ENCODE measurements at regions not wholly inside any gene's neighbourhood (a gene's known extent, or its start where the extent isn't known, plus 50 kb on each side); places are given as distances from the start of the nearest gene placed in this dataset.

GRCh38 chr9:126221480-126221879, 105.1 kb upstream of the MVB12B start:
- no peak for DNase-seq (ENCODE audit: low read depth in 3 of 3)

GRCh38 chr9:126222363-126222834, 104.2 kb upstream of the MVB12B start:
- DNase-seq (ENCODE audit: low read depth in 3 of 3), result no peak

GRCh38 chr9:126222835-126223431, 103.7 kb upstream of the MVB12B start:
- no peak for DNase-seq (ENCODE audit: low read depth in 3 of 3)

DNA sequence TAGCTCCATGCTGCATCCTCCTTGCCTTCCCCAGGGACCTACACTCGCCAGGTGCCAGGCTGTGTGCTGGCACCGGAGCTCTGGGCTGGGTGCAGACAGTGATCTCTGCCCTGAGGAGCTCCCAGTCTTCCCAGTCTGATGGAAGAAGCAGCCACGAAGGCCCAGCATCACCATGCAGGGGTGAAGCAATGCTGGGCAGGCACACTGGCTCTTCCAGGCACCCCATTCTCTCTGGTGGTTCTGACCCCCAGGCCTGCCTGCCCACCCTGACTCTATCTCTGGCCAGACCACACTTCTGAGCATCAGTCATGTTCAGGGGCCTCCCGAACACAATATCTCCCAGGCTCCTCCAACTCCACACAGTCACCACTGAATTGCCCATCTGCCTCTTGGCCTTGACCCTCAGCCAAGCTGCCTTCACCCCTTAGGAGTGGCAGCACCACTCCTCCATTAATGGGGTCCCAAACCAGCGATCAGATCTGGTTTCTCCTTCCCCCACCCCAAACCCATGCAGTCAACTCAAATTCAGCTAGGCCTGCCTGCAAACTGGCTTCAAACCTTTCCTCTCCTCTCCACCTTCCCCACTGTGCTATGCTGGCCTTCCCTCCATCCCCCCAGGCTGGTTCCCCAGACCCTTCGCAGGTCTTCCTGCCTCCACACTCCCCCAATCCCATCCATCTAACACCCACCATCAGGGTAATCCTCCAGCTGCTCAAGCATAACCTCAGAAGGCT, 102.7 kb upstream of the MVB12B start:
- DNase-seq (ENCODE audit: low read depth in 3 of 3), result no peak

GRCh38 chr9:126225611-126226609, 100.7 kb upstream of the MVB12B start:
- DNase-seq (ENCODE audit: low read depth in 3 of 3), result no peak

- DNase-seq (ENCODE audit: low read depth in 3 of 3), result no peak
Observed at GRCh38 chr9:126226991-126227936, 99.4 kb upstream of the MVB12B start.

GRCh38 chr9:126228111-126228780, 98.4 kb upstream of the MVB12B start:
- DNase-seq (ENCODE audit: low read depth in 3 of 3), result no peak

GRCh38 chr9:126228781-126229444, 97.7 kb upstream of the MVB12B start:
- DNase-seq (ENCODE audit: low read depth in 3 of 3), result peak; percentile 35 to 46 (median 40)

GRCh38 chr9:126229501-126229900, 97.1 kb upstream of the MVB12B start:
- no peak for DNase-seq (ENCODE audit: low read depth in 3 of 3)

- DNase-seq (ENCODE audit: low read depth in 3 of 3), result no peak
Observed at GRCh38 chr9:126230692-126231091, 95.9 kb upstream of the MVB12B start.

DNA sequence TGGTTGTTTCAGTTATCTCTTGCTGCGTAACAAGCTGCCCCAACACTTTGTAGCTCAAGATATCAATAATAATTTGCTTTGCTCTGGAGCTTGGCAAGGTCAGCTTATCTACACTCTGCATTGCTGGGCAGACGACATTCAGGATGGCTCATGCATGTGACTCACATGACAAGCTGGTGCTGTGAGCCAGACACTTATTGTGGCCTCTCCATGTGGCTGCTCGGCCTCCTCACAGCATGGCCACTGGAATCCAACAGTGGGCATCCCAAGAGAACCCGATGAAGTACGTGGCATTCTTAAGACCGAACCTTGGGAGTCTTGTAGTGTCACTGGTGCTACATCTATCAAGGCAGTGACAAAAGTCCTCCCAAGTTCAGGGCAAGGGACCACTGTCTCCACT, 94.2 kb upstream of the MVB12B start:
- no peak for DNase-seq (ENCODE audit: low read depth in 3 of 3)

- DNase-seq (ENCODE audit: low read depth in 3 of 3), result no peak
Observed at GRCh38 chr9:126233175-126233574, 93.5 kb upstream of the MVB12B start.

DNA sequence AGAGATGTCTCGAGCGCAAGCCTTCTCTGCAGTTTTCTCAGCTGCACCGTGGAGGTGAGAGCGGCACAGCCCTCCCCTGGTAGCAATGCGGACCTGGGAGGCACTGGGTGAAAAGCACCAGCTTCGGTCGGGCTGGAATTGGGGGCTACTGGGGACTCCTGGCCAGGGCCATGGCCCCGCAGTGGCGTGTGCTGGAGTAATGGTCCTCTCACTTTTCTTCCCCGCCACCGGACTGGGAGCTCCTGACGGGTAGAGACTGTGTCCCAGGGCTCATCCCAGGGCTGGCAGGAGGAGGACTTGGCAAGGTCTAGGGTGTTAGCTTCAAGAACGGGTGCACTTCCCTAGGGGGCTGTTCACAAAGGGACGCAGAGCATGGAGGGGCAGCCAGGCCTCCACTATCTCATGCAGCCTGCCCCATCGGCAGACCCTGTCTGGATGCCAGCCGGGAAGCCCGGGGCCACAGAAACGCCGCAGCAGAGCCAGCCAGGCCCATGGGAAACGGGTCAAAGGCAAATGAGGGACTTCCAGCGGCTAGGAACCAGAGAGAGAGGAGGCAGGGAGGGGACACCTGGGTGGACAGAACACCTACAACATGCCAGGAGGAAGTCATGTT, 92.6 kb upstream of the MVB12B start:
- no peak for DNase-seq (ENCODE audit: low read depth in 3 of 3)

GRCh38 chr9:126234681-126235335, 91.8 kb upstream of the MVB12B start:
- no peak for DNase-seq (ENCODE audit: low read depth in 3 of 3)

DNA sequence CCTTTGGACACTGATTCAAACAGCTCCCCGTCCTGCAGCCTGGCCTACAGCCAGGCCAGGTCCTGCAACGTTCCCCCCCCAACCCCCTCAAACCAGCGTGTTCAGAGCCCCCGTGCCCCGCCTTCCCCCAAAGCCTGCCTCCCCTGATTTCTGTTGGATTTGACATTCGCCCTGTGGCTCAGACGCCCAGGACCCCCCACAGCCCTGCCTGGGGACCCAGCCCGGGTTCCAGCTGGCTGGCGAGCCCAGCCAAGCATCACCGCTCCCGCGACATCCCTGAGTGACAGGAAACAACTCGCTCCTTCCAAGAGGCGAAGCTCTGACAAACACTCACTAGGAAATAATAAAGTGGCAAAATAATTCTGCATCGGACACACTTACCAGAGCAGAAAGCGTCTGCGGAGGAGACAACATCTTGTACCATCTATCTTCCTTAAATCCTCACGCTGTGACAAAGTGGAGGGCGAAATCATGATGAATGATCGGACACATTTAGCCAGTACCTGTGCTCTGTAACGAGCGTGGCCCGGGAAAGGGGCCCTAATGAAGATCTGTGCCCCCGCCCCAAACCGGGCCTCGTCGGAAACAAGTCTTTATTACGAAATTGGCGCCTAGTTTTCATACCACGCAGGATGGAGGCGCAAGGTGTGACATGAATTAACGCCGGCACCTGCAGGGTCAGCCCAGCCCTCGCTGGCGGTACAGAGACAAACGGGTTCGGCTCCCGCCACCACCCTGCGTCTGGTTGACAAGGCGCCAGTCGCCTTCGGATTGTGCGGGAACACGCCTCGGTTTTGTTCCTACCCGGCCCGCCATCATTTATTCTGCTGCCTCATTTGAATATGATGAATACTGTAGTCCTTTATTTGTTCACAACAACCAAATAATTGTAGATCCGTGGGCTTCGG, 91.0 kb upstream of the MVB12B start:
- DNase-seq (ENCODE audit: low read depth in 3 of 3), result no peak

DNA sequence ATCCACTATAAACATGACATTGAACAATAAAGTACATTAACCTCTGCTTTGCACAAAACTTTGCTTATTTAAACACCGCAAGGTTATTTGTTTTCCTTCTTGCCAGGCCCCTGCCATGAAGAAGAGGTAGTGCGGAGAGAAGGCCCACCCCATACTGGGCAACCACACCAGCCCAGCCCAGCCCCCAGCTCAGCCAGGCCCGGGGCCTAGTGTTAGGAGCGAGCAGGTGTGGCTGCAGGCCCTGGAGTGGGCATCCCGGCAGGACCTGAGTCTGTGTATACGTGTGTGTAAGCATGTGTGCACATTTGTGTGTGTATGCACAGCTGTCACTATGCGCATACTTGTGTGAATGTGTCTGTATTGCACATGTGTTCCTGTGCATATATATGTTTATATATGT, 90.4 kb upstream of the MVB12B start:
- DNase-seq (ENCODE audit: low read depth in 3 of 3), result no peak

DNA sequence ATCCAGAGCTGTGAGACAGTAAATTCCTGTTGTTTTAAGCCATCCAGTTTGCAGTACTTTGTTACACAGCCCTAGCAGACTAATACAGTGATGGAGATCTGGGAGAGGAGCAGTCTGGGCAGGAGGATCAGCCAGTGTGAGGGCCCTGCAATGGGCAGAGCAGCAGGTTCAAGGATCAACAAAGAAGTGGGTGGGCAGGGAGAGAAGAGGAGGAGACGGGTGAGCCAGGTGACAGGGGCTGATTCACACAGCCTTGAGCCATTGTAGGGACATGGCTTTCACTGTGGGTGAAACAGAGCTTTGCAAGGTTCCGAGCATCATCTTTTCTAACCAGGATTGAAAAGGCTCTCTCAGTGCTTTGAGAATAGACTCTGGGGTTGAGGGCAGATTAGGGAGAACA, 88.2 kb upstream of the MVB12B start:
- DNase-seq (ENCODE audit: low read depth in 3 of 3), result no peak

DNA sequence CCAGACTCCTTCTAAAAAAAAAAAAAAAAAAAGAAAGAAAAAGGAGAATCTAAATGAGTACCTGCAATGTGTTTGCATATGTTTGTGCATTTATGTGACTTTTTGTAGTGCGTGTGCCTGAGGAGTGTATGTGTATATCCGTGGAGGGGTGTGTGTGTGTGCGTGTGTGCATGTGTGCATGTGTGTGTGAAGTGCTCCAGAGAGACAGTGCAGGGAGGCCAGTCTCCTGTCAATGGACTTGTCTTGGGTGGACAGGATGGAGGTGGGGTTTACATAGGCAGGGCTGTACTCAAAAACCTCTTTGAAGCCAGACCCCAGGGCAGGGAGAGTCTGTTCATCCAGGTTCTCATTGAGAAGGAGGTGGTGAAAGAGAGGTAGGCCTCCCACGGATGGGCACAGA, 87.1 kb upstream of the MVB12B start:
- DNase-seq (ENCODE audit: low read depth in 3 of 3), result no peak
